Mesothelial cell of epicardium (in vitro differentiated cells): ENCODE measurements at regions not wholly inside any gene's neighbourhood (a gene's known extent, or its start where the extent isn't known, plus 50 kb on each side); places are given as distances from the start of the nearest gene placed in this dataset.

ENCODE experiments used
- DNase-seq, 2 experiments: peaks; one replicate each; pipeline ENCODE4 v3.0.0; 2021; ENCODE audit warnings: low spot score in 2 of 2; ENCODE audit not compliant: unreplicated experiment in 2 of 2
- H3K27ac Mint-ChIP-seq: 2 replicates; pipeline ENCODE4 v1.8.0; 2021; ENCODE audit warnings: mixed read lengths
- H3K27me3 Mint-ChIP-seq: 2 replicates; pipeline ENCODE4 v1.8.0; 2021; ENCODE audit warnings: low read depth, mixed read lengths
- H3K36me3 Mint-ChIP-seq: 2 replicates; pipeline ENCODE4 v1.8.0; 2021; ENCODE audit warnings: mixed read lengths
- H3K4me1 Mint-ChIP-seq: 2 replicates; pipeline ENCODE4 v1.8.0; 2021; ENCODE audit warnings: mixed read lengths
- H3K4me3 Mint-ChIP-seq: 2 replicates; pipeline ENCODE4 v1.8.0; 2021; ENCODE audit warnings: mild to moderate bottlenecking, moderate library complexity, mixed read lengths
- H3K9me3 Mint-ChIP-seq: 2 replicates; pipeline ENCODE4 v1.8.0; 2021; ENCODE audit warnings: mixed read lengths
- CTCF ChIP-seq: fragments of 200-600 bp; sonication (generic); IDR thresholded peaks from one replicate; pipeline ENCODE4 v1.5.0; 2021; ENCODE audit warnings: antibody characterized with exemption; ENCODE audit not compliant: unreplicated experiment

GRCh38 chr4:117641519-117641918, 392.8 kb upstream of the NDST3 start:
- peaks cover 12% of the 10 kb centered on the region for H3K9me3 Mint-ChIP-seq
- TF ChIP-seq CTCF = no peak
- H3K36me3 Mint-ChIP-seq = peaks cover 5% of the 10 kb centered on the region
- H3K27me3 Mint-ChIP-seq = no peaks in the 10 kb centered on the region
- no peak overlapping the region for H3K4me3 Mint-ChIP-seq
- peak overlapping the region; percentile 57 for H3K27ac Mint-ChIP-seq
- peaks cover 11% of the 10 kb centered on the region for H3K4me1 Mint-ChIP-seq
- no peak for DNase-seq

GRCh38 chr4:117654079-117654478, 380.2 kb upstream of the NDST3 start:
- Mint-ChIP-seq H3K27me3 (no peaks in the 10 kb centered on the region), H3K9me3 (peaks cover 12% of the 10 kb centered on the region), H3K27ac (no peak overlapping the region), H3K36me3 (no peaks in the 10 kb centered on the region), H3K4me1 (no peaks in the 10 kb centered on the region), H3K4me3 (no peak overlapping the region)
- TF ChIP-seq CTCF = no peak
- no peak for DNase-seq

GRCh38 chr4:117660668-117661067, 373.6 kb upstream of the NDST3 start:
- no peaks in the 10 kb centered on the region for H3K27me3 Mint-ChIP-seq
- peaks cover 15% of the 10 kb centered on the region for H3K9me3 Mint-ChIP-seq
- peak overlapping the region; percentile 40 for H3K27ac Mint-ChIP-seq
- TF ChIP-seq CTCF = no peak
- DNase-seq = no peak
- no peak overlapping the region for H3K4me3 Mint-ChIP-seq
- H3K36me3 Mint-ChIP-seq = peaks cover 1% of the 10 kb centered on the region
- peaks cover 11% of the 10 kb centered on the region for H3K4me1 Mint-ChIP-seq

- peak overlapping the region; percentile 40 for H3K27ac Mint-ChIP-seq
- H3K4me1 Mint-ChIP-seq = peaks cover 11% of the 10 kb centered on the region
- H3K9me3 Mint-ChIP-seq = peaks cover 15% of the 10 kb centered on the region
- H3K4me3 Mint-ChIP-seq = no peak overlapping the region
- DNase-seq = no peak
- no peaks in the 10 kb centered on the region for H3K27me3 Mint-ChIP-seq
- peaks cover 1% of the 10 kb centered on the region for H3K36me3 Mint-ChIP-seq
- no peak for TF ChIP-seq CTCF
These were observed 372.9 kb upstream of the NDST3 start for GRCh38 chr4:117661091-117662072.

GRCh38 chr4:117664706-117665444, 369.4 kb upstream of the NDST3 start:
- no peak overlapping the region for H3K4me3 Mint-ChIP-seq
- H3K27me3 Mint-ChIP-seq = no peaks in the 10 kb centered on the region
- no peak for DNase-seq
- peaks cover 2% of the 10 kb centered on the region for H3K36me3 Mint-ChIP-seq
- H3K9me3 Mint-ChIP-seq = peaks cover 6% of the 10 kb centered on the region
- no peak overlapping the region for H3K27ac Mint-ChIP-seq
- TF ChIP-seq CTCF = no peak
- peaks cover 11% of the 10 kb centered on the region for H3K4me1 Mint-ChIP-seq
